GM12891 (cell line): ENCODE measurements at regions not wholly inside any gene's neighbourhood (a gene's known extent, or its start where the extent isn't known, plus 50 kb on each side); places are given as distances from the start of the nearest gene placed in this dataset.

Source experiments
- DNase-seq: peaks from one replicate; pipeline ENCODE4 v3.0.0; 2011; ENCODE audit warnings: low spot score; ENCODE audit not compliant: insufficient read length
- FAIRE-seq: peaks from 2 replicates; lab custom pipeline; 2011; peaks lifted over from hg19 to GRCh38; lab: Jason Lieb, UNC
- PAX5 ChIP-seq: IDR thresholded peaks from 2 replicates; pipeline ENCODE4 v1.6.1; 2011; ENCODE audit warnings: low read length, moderate library complexity, mild to moderate bottlenecking; ENCODE audit not compliant: insufficient read depth, severe bottlenecking
- POLR2A ChIP-seq: IDR thresholded peaks from 2 replicates; pipeline ENCODE4 v1.6.1; 2011; ENCODE audit warnings: low read depth, low read length, control low read depth
- POLR2AphosphoS5 ChIP-seq: IDR thresholded peaks from 2 replicates; pipeline ENCODE4 v1.6.1; 2011; ENCODE audit warnings: low read depth, low read length, control low read depth
- POU2F2 ChIP-seq: IDR thresholded peaks from 2 replicates; pipeline ENCODE4 v1.6.1; 2011; ENCODE audit warnings: low read depth, mild to moderate bottlenecking, control low read depth, low read length, moderate library complexity
- SPI1 ChIP-seq: IDR thresholded peaks from 2 replicates; pipeline ENCODE4 v1.6.1; 2011; ENCODE audit warnings: low read depth, low read length, control low read depth
- TAF1 ChIP-seq: IDR thresholded peaks from 2 replicates; pipeline ENCODE4 v1.6.1; 2011; ENCODE audit warnings: low read depth, low read length, control low read depth

- DNase-seq, result no peak
- TF ChIP-seq POLR2A (no peak), SPI1 (no peak), POU2F2 (no peak), POLR2AphosphoS5 (no peak), TAF1 (no peak), PAX5 (no peak)
- no peak for FAIRE-seq
Observed at GRCh38 chr10:78875331-78875877, 193.4 kb upstream of the ZMIZ1 start.

DNA sequence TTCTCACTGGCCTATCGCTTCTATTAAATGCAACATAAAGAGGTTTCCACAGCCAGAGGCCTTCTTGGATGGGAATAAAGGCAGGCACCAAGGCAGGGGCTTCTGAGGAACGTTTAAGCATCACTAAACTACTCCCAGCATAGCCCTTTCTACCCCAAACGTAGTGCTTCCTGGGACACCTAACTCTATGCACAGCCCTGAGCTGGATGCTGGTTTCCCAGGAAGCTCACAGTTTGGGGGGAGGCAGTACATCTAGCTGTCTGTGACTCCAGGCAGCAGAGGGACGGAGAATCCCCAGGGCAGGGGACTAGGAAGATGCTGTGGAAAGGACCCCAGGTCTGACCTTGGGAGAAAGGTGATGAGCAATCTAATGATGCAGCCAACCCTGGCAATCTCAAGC is 192.8 kb upstream of the ZMIZ1 start:
- no peak for DNase-seq
- TF ChIP-seq POU2F2 (no peak), TAF1 (no peak), SPI1 (no peak), POLR2AphosphoS5 (no peak), POLR2A (no peak)
- FAIRE-seq, result no peak

DNA sequence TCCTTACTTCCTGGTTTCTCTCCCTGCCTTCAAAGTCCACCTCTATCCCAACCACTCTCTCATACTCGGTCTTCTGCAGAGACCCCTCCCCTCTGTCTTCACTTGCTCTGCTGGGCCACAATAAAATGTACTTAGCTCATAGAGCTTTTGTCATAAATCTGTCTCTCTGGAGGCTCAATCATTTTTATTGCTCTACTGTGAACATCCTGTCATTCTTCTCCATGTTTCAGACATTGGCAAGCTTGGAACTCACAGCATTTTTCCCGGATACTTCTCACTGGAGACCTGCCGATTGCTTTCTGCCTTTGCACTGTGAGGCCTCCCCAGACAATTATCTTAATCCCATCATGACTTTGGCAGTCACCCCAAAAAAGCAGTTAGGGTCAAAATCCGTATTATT is 192.3 kb upstream of the ZMIZ1 start:
- TF ChIP-seq SPI1, result no peak
- no peak for TF ChIP-seq TAF1
- TF ChIP-seq POLR2AphosphoS5, result no peak
- no peak for TF ChIP-seq POU2F2
- DNase-seq (no peak), FAIRE-seq (no peak)

- no peak for FAIRE-seq
- no peak for TF ChIP-seq SPI1
- TF ChIP-seq POLR2A, result no peak
- no peak for TF ChIP-seq TAF1
- no peak for TF ChIP-seq PAX5
- TF ChIP-seq POU2F2, result no peak
- TF ChIP-seq POLR2AphosphoS5, result no peak
- no peak for DNase-seq
Observed at GRCh38 chr10:78879621-78880020, 189.1 kb upstream of the ZMIZ1 start.

GRCh38 chr10:78886129-78886528 is 182.6 kb upstream of the ZMIZ1 start:
- FAIRE-seq (no peak), DNase-seq (no peak)
- TF ChIP-seq POU2F2 (no peak), POLR2A (no peak), TAF1 (no peak), PAX5 (no peak), POLR2AphosphoS5 (no peak), SPI1 (no peak)

DNA sequence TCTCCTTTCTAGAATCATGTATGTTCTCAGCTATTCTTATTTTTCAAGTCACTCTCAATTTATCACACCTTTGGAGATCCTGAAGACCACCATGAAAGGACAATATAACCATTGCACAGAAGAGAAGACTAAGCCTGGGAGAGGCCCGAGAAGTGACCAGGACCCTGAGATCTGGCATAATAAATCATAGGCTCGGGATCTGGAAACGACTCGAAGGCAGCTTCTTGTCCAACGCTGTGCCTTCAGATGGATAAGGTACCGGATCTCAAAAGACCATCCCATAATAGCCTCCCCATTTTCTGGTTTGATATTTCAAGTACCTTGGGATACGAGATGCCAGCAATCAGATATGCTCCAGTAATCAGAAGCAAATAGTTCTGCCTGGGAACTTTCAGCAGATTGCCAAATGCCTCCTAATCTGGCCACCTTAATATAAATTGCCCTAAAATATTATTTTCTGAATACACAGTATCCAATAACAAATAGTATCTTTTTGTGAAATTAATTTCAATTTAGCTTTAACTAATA is 179.2 kb upstream of the ZMIZ1 start:
- FAIRE-seq (no peak), DNase-seq (no peak)
- TF ChIP-seq POLR2AphosphoS5, result no peak
- TF ChIP-seq POLR2A, result no peak
- TF ChIP-seq TAF1, result no peak
- no peak for TF ChIP-seq PAX5
- no peak for TF ChIP-seq POU2F2
- no peak for TF ChIP-seq SPI1

GRCh38 chr10:78890506-78890905 is 178.3 kb upstream of the ZMIZ1 start:
- FAIRE-seq (no peak), DNase-seq (no peak)
- no peak for TF ChIP-seq SPI1
- no peak for TF ChIP-seq PAX5
- no peak for TF ChIP-seq TAF1
- no peak for TF ChIP-seq POU2F2
- no peak for TF ChIP-seq POLR2AphosphoS5
- TF ChIP-seq POLR2A, result no peak

GRCh38 chr10:78891741-78892140 is 177.0 kb upstream of the ZMIZ1 start:
- FAIRE-seq, result no peak
- DNase-seq, result no peak
- TF ChIP-seq PAX5 (no peak), TAF1 (no peak), POLR2A (no peak), POLR2AphosphoS5 (no peak), POU2F2 (no peak), SPI1 (no peak)

- TF ChIP-seq SPI1 (no peak), POLR2AphosphoS5 (no peak), POLR2A (no peak), PAX5 (no peak), POU2F2 (no peak), TAF1 (no peak)
- DNase-seq (no peak), FAIRE-seq (no peak)
Observed at GRCh38 chr10:78892338-78893176, 176.2 kb upstream of the ZMIZ1 start.

GRCh38 chr10:78893217-78893616 is 175.5 kb upstream of the ZMIZ1 start:
- TF ChIP-seq POLR2AphosphoS5 (no peak), TAF1 (no peak), SPI1 (no peak), POLR2A (no peak), PAX5 (no peak), POU2F2 (no peak)
- DNase-seq (no peak), FAIRE-seq (no peak)

DNA sequence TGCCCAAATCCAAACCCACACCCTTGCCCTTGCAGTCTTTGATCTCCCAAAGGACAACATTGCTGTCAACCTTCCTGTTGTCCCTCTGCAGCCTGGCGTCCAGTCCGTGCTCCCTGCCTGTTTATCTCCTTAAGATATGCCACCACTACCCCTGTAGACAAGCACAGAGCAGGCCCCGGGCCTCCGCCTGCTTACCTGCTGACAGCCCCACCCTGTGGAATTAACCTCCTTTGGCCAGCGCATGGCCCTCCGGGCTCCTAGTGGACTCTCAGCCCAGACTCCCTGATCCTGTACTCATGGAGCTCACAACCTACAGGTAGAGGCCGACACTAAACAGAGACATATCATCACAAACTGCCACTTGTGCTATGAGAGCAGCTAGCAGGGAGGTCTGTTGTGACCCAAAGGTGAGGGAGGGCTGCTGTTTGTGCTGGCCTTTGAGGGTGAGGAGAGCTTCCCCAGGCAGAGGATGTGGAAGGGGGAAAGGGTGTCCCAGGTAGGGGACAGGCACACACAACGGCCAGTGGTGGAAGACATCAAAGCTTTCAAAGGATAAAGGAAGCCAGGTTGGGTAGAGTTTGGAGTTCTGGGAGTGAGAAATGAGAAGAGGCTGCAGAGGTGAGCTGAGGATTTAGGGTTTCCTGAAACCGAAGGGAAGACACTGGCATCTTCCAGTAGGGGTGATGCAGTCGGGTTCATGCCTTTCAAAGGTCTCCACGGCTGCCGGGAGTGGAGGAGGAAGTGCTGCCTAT is 174.5 kb upstream of the ZMIZ1 start:
- DNase-seq (no peak), FAIRE-seq (no peak)
- no peak for TF ChIP-seq TAF1
- no peak for TF ChIP-seq POU2F2
- no peak for TF ChIP-seq POLR2AphosphoS5
- TF ChIP-seq POLR2A, result no peak
- no peak for TF ChIP-seq SPI1
